Hematopoietic multipotent progenitor cell (in vitro differentiated cells): ENCODE measurements at regions not wholly inside any gene's neighbourhood (a gene's known extent, or its start where the extent isn't known, plus 50 kb on each side); places are given as distances from the start of the nearest gene placed in this dataset.

Source experiments
- DNase-seq, 3 donors: peaks; one replicate each; pipeline ENCODE4 v3.0.0-alpha.2; 2011 to 2015; ENCODE audit warnings: low read depth in 2 of 3, low spot score in 2 of 3

DNA sequence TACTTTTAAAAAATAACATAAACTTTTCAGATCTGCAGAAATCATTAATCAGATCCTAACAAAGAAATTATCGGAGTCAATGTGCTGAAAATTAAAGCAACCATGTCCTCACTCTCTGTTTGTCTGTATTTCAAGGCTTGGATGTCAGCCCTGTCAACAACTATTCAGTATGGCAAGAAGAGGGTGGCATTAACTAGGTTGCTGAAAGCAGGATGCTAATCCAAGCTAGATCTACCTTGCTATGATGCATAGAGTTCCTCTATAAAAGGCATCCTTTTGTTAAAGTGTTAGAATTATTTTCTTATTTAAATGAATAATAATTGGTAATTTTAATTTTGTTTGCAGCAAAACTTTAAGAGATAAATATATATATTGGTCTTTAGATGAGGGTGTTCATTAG is 800.8 kb downstream of the CDH11 start:
- DNase-seq: no peak

- no peak for DNase-seq
Measured at GRCh38 chr16:64317601-64318000, 804.3 kb downstream of the CDH11 start.

- no peak for DNase-seq
Measured at GRCh38 chr16:64313726-64314125, 808.1 kb downstream of the CDH11 start.

DNA sequence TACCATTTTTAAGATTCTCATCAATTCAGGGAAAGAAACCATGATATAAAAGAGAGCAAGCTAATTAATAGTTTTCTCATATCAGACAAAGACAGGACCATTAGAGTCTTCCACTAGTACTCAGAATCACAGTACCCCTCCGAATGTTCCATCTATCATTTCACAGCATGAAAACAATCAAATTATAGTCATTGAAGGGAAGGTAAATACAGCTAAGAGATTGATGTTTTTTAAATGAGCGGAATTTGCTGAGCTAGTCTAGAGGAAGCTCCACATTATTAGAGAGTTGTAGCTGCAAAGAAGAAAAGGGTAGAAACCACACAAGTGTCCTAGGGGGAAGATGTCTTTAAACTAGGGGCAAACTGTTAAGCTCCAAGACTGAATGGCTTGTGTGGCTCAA is 808.9 kb downstream of the CDH11 start:
- no peak for DNase-seq

- no peak for DNase-seq
Measured at GRCh38 chr16:64312292-64312691, 809.6 kb downstream of the CDH11 start.

DNA sequence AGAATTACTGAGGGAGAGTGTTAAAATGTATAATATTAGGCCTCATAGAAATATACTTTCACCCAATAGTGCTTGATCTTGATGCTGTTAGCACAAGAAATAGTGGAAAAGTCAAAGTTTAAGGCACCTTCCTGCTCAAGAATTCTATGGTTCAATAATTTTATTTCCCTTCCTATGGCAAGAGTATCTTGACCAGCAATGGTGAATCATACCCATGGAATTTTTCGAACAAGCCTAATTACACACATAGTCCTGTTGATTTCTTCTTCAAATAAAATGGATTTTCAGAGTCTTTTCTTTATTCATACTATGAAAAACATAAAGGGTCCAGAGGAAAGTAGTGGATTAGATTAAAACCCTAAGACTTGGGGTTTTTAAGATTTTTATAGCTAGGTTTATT is 810.6 kb downstream of the CDH11 start:
- DNase-seq: no peak

DNA sequence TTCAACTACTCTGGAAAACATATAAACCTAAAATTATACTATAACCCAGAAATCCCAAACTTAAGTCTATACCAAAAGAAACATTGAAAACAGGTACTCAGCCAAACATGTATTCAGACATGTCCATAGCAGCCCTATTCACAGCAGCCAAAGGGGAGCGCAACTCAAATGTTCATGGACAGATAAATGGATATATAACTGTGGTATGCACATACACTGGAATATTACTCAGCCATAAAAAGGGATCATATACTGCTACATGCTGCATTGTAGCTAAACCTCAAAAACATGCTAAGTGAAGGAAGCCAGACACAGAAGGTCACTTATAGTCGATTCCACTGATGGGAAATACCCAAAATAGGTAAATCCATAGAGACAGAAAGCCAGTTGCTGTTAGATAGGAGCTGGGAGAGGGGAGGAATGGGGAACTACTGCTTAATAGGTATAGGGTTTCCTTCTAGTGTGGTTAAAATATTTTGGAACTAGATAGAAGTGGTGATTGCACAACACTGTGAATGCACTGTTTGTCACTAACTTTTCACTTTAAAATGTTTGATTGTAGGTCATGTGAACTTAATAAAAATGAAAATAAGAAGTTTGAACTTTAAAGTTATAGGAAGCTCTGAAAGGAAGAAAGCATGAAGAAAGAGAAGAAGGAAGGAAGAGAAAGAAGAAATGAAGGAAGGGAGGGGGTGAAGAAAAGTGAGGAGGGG is 812.3 kb downstream of the CDH11 start:
- no peak for DNase-seq

GRCh38 chr16:64308721-64309120 is 813.1 kb downstream of the CDH11 start:
- no peak for DNase-seq

- no peak for DNase-seq
Measured at GRCh38 chr16:64307431-64307830, 814.4 kb downstream of the CDH11 start.

GRCh38 chr16:64305663-64306062 is 816.2 kb downstream of the CDH11 start:
- DNase-seq: no peak

- no peak for DNase-seq
Measured at GRCh38 chr16:64304951-64305350, 816.9 kb downstream of the CDH11 start.

- no peak for DNase-seq
Measured at GRCh38 chr16:64304396-64304795, 817.5 kb downstream of the CDH11 start.

GRCh38 chr16:64297863-64298600 is 823.8 kb downstream of the CDH11 start:
- no peak for DNase-seq

DNA sequence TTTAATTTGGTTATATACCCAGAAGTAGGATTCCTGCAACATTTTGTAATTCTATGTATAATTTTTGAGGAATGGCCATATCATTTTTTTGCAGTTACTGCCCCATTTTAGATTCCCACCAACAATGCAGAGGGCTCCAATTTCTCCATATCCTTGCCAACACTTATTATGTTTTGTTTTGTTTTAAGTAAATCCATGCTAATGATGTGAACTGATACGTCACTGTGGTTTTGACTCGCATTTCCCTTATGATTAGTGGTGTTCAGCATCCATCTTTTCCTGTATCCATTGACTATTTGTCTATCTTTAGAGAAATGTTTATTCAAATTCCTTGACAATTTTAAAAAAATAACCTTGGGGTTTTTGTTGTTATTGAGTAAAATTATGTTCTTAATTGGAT is 826.4 kb downstream of the CDH11 start:
- no peak for DNase-seq

GRCh38 chr16:64292953-64293352 is 828.9 kb downstream of the CDH11 start:
- DNase-seq: no peak

- DNase-seq: no peak
Measured at GRCh38 chr16:64292161-64292560, 829.7 kb downstream of the CDH11 start.

DNA sequence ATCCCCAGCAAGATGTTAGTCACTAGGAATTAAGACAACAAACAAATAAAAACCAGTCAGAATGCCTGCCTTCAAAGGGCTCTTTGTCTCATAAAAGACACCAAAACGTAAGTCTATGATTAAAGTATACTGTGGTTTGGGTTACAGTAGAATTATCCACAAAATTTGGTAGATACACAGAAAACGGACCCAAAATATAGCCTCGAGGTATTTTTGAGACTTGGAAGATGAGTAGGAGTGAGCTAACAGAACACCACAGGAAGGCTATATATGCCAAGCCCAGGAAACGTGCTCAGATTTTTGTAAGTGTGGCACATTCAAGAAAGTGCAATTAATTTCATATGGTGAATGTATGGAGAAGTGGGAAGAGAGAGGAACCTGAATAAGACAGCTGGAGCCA is 831.4 kb downstream of the CDH11 start:
- DNase-seq: no peak

- DNase-seq: no peak
Measured at GRCh38 chr16:64287655-64288528, 834.0 kb downstream of the CDH11 start.

GRCh38 chr16:64282181-64282580 is 839.7 kb downstream of the CDH11 start:
- no peak for DNase-seq

- no peak for DNase-seq
Measured at GRCh38 chr16:64280317-64280716, 841.5 kb downstream of the CDH11 start.

DNA sequence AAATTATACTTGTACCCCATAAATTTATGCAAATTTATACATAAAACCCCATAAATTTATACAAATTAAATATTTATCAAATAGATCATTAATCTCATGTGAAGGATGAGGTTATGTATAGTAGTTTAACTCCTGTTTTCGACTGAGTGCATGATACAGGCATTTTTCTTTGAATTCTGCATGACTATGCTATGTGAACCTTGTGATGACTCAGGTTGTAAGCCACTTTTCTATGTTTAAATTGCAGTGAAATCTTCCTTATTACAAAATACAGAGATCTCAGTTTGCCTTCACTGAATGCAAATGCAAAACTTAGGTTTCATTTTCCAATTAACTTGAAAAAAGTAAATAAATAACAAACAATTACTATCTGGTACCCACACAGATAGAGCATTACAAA is 843.7 kb downstream of the CDH11 start:
- no peak for DNase-seq
